ENCODE measurements at regions not wholly inside any gene's neighbourhood (a gene's known extent, or its start where the extent isn't known, plus 50 kb on each side); places are given as distances from the start of the nearest gene placed in this dataset.
"Not testable (repeated sequence)": the region's sequence is repeated elsewhere in the genome, so short reads cannot be mapped to it uniquely, and the experiment has no call there.

- DNase-seq (ENCODE audit: low read depth) = no peak
Observed at GRCh38 chr22:23381661-23382427, 198.2 kb downstream of the IGLL1 start.

DNA sequence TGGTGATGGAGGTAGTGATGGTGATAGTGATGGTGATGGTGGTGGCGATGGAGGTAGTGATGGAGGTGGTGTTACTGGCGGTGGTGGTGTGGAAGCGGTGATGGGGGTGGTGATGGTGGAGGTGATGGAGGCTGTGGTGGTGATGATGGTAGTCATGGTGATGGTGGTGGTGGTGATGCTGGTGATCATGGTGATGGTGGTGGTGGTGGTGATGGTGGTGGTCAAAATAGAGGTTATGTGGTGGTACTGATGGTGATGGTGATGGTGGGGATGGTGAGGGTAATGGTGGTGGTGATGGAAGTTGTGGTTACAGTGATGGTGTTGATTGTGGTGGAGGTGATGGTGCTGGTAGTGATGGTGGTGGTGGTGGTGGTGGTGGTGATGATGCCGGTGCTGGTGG, 199.2 kb downstream of the IGLL1 start:
- no peak for DNase-seq (ENCODE audit: low read depth)

DNA sequence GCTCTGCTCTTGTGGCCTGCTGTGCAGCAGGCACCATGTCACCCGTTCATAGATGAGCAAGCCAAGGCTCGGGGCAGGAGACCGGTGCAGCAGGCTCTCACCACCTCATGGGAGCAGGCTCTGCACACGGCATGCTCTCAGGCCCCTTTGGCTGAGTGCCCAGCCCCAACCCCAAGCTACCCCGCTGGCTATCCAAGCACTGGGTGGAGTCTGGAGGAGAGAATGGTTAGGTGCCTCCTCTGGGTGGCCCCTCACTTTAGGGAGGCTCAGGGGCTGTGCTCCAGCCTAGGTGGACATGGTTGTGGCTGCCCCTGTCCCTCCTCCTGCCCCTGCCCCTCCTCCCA, 199.9 kb downstream of the IGLL1 start:
- no peak for DNase-seq (ENCODE audit: low read depth)

DNA sequence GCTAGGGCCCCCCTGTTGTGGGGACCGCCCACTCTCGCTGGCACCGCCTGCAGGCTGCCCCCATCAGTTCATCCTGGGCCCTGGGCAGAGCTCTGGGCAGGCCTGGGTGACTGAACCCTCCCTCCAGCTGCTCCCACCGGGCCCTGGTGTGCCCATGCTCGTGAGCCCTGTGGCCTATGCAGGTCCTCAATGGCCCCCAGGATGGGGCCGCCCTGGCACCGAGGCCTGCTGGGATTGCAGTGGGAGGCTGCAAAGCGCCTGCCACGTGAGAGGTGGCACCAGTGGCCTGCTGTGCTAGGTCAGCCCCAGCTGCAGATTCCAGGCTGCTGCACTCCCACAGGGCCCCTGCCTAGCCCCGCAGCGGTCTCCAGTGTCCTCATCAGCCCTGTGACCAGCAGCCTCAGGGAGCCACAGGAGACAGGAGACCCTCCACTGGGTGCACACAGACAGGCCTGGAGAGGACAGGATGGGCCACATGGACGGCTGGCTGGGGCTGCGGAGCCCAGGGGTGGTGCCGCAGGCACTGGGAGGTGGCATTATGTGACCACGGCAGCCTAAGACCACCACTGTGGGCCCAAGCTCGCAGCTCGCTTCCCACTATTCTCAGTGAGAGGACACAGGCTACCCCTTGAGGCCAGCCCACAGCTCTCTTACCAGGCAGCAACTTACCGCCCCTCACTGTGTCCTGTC, 199.4 kb downstream of the BCR start:
- not testable (repeated sequence) for DNase-seq (ENCODE audit: low read depth)

- no peak for DNase-seq (ENCODE audit: low read depth)
Observed at GRCh38 chr22:23377767-23378166, 197.5 kb downstream of the BCR start.

DNA sequence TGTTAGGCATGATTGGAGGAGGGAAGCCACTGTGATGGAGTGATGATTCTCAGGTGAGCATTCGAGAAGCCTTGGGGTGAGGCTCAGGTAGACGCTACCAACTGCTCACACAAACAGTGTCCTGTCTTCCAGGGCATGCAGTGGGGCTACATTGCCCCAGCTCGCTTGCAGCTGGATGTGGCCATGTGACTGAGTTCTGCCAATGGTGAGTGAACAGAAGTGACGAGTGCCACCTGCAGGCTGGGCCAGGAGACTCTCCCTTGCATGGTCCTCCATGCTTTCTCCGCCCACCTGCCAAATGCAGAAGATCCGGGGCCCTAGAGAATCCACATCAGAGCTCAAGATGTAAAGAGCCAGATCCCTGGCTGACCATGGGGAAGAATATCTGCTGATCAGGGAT, 195.9 kb downstream of the BCR start:
- no peak for DNase-seq (ENCODE audit: low read depth)

DNA sequence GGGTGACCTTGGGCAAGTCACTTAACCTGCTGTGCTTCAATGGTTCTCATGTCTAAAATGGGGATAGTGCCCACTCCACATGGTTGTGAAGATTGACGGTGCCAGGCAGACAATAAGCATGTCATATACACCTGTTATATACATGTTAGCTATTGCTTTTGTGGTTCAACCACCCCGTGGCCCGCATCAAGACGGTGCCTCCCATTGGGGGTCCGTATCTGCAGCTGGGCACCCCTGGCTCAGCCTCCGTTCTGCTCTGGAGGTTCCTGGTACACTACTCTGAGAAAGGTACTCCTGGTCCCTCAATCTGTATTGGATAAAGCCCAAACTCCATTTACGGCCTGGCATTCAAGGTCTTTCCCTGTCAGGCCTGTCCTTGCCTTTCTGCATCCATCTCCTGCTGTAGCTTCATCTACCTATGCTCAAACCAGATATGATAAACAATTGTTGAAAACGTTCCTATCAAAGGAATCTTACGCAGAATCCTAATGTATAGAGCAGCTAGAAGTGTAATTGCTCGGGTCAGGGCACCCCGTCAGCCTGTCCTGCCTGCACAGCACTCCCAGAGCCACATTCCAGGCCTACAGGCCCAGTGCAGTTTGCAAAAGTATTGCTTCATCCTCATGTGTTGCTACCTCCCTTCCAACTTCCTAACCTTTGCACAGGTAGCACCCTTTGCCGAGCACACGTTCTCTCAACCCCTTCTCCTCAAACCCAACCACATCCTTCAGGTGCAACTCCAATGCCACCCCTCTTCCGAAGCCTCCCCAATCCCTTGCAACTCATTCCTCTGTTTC, 194.9 kb downstream of the BCR start:
- DNase-seq (ENCODE audit: low read depth) = no peak

- DNase-seq (ENCODE audit: low read depth) = no peak
Observed at GRCh38 chr22:23373601-23374000, 193.3 kb downstream of the BCR start.

DNA sequence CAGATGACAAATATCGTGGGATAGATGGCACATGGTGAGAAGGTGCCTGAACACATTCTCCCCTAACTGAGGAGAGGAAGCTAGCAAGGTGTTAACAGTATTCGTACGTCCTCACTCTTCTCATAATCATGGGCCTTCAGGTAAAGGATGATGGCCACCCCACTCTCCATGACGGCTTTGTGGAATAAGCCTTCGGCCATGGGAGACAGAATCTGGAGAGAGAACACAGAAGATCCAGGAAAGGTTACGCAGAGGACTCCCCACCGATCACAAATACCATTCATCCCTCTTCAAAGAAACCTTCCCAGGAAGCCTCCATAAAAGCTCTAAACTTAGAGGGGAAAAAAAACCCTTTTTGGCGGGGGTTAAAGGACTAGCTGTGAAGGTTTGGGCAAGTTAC, 189.9 kb downstream of the BCR start:
- DNase-seq (ENCODE audit: low read depth) = no peak

- no peak for DNase-seq (ENCODE audit: low read depth)
Observed at GRCh38 chr22:23369054-23369685, 188.9 kb downstream of the BCR start.

Data from HS-5 (cell line).